ENCODE measurements at regions not wholly inside any gene's neighbourhood (a gene's known extent, or its start where the extent isn't known, plus 50 kb on each side); places are given as distances from the start of the nearest gene placed in this dataset.

GRCh38 chr2:39515273-39515896, 78.3 kb upstream of the MAP4K3 start:
- DNase-seq: no peak

DNA sequence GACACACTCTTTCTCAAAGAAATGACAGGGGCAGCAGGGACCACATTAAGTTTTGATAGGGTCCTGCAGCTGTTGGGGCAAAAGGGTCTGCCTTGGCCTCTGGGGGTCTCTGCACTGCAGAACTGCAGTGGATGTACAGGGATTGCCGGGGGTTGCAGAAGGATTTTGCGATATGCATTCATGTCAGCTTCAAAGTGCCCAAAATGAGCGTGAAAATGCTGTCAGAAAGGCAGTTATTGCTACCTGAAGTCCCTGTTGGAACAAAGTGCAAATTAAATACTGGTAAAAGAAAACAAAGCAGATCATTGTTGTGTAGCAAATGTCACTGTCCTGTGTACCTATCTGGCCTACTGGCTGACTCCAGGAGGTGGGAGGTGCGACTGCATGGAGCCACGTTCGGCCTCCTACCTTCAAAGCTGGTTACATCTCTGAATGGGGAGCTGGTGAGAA, 78.8 kb upstream of the MAP4K3 start:
- no peak for DNase-seq

GRCh38 chr2:39516347-39517101, 79.4 kb upstream of the MAP4K3 start:
- DNase-seq: no peak

DNA sequence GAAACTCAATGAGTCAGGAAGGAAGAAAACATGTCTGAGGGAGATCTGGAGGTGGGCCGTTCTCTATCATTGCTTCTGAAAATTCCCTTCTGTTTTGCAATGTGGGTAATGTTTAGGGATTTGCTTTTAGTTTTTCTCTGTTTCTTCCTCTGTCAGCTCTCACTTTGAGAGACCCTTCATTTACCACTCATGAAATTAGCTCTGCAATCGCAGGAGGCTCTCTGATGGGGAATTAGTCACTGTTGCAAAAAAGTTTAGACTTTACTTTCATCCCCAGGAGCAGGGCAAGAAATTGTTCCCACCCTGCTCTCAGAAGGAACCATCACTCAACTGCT, 80.0 kb upstream of the MAP4K3 start:
- DNase-seq: no peak

GRCh38 chr2:39517622-39518021, 80.5 kb upstream of the MAP4K3 start:
- DNase-seq: no peak

- no peak for DNase-seq
These were observed 82.8 kb upstream of the MAP4K3 start for GRCh38 chr2:39519886-39520285.

DNA sequence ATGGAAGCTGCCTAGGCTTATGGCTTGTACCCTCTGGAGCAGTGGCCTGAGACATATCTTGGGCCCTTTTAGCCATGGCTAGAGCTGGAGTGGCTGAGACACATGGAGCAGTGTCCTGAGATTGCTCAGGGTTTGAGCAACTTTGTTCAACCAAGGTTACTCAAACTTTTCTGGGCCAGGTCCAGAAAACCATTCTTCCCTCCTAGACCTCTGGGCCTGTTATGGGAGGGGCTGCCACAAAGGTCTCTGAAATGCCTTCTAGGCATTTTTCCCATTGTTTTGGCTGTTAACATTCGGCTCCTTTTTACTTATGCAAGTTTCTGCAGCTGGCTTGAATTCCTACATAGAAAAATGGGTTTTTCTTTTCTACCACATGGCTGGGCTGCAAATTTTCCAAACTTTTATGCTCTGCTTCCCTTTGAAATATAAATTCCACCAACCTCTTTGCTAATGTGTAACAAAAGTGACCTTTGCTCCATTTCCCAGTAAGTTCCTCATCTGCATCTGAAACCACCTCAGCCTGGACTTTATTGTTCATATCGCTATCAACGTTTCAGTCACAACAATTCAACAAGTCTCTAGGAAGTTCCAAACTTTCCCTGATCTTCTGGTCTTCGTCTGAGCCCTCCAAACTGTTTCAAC, 84.9 kb upstream of the MAP4K3 start:
- no peak for DNase-seq

DNA sequence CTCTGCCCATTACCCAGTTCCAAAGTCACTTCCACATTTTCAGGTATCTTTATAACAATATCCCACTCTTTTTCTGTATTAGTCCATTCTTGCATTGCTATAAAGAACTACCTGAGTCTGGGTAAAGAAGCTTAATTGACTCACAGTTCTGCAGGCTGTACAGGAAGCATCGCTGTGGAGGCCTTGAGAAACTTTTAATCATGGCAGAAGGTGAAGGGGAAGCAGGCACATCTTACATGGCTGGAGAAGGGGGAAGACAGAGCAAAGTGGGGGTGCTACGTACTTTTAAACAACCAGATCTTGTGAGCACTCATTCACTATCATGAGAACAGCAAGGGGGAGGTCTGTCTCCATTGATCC, 85.4 kb upstream of the MAP4K3 start:
- no peak for DNase-seq

GRCh38 chr2:39523308-39524044, 86.4 kb upstream of the MAP4K3 start:
- no peak for DNase-seq

- no peak for DNase-seq
These were observed 87.0 kb upstream of the MAP4K3 start for GRCh38 chr2:39524061-39524460.

DNA sequence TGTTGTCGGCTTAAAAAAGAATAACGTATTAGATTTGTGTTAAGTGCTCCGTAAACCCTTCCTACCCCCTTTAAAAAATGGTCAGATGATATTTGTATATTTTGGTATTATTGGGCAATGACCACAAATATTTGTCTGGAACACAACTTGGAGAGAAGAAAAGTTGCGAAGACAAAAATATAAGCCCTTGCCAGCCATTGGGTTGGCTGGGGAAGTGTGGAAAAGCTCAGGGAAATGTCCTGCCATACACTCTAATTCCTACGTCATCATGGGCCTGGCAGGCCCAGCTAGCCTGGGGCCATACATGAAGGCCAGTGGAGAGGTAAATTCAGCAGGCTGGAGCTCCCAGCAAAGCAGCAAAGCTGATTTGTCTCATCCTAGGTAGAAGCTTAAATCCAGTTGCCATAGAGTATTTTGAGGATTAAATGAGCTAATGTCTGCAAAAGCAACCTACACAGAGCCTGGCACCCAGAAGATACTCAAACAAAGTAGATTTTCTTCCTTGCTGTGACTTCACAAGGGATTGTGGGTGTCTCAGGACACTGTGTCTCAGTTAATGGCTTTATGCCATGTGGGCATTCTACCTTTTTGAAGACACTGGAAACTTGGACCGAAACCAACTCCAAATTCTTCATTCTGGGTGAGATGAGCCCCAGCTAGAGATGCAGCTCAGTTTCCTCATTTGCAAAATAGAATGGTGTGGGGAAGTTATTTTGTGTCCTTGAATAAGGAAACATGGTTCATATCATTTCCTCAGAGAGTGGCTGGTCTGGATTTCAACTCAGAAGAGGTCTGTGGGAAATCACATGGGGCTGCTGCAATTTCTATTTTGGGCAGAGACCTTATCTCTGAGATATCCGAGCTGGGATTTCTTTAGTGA, 87.9 kb upstream of the MAP4K3 start:
- DNase-seq: no peak

GRCh38 chr2:39525636-39526412, 88.7 kb upstream of the MAP4K3 start:
- no peak for DNase-seq

DNA sequence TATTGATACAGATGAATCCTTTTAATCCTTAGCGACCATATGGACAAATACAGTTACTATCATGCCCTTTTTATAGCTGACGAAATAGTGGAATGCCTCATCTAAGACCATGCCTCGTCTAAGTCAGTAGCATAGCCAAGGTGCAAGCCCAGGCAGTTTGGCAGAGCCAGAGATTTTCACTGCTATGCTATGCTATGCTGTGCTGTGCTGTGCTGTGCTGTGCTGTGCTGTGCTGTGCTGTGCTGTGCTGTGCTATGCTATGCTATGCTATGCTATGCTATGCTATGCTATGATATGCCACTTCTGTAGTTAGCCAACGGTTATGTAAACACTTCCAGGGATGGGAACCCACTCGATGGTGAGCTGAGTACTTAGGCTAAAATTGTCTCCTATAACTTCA, 91.6 kb upstream of the MAP4K3 start:
- no peak for DNase-seq

DNA sequence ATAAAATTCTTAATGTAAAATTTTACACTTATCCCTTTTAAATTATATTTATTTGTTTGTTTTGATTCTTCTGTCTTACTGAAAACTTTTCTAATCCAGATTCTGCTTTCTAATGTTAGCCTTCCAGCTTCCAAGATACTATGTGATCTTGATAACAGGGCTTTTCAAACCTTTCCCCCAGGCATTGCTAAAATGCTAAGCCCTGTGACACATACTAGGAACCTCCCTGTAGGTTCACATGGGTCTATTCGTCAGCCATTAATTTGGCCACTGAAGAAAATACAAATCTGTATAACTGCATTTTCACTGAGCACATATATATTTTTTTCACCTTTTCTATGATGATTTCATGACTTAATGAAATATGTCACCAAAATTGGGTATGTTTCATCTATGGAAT, 92.8 kb upstream of the MAP4K3 start:
- no peak for DNase-seq

DNA sequence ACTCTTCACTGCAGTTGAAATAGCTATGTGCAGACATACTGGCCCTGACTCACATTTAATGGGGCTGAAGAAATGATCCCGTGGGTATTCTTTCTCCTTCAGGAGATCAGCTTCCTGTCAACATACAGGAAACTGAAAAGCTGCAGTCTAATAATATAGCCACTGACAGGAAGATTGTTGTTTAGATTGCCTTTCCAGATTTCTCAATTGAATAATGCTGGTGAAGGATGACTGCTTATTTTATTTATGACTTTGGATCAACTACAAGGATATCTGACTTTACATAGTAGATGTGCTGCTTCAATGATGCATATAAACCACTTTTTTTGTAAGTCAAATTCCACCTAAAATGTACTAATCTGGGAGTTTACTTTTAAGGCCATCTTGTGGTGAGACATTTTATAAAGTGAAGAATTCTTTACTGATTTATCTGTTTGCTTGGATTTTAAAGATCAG, 93.4 kb upstream of the MAP4K3 start:
- no peak for DNase-seq

GRCh38 chr2:39531220-39531777, 94.2 kb upstream of the MAP4K3 start:
- DNase-seq: no peak

DNA sequence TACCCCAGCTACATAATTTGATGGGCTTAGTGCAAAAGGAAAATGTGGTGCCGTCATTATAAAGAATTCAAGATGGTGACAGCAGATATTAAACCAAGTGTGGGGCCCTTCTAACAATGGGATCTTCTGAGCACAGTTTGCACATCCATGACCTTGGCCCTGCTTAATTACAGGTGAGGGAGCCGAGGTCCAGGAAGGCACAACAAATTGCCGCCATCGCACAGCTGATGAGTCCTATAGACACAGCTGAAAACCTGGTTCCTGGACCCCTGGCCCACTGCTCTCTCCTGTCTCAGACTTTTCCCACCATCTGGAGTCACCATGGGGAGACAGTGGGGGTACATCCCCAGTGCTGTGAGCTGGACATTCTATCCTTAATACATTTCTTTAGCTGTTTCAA, 95.8 kb upstream of the MAP4K3 start:
- no peak for DNase-seq

GRCh38 chr2:39534095-39534711, 97.1 kb upstream of the MAP4K3 start:
- DNase-seq: no peak

- DNase-seq: no peak
These were observed 98.6 kb upstream of the MAP4K3 start for GRCh38 chr2:39535636-39536185.

DNA sequence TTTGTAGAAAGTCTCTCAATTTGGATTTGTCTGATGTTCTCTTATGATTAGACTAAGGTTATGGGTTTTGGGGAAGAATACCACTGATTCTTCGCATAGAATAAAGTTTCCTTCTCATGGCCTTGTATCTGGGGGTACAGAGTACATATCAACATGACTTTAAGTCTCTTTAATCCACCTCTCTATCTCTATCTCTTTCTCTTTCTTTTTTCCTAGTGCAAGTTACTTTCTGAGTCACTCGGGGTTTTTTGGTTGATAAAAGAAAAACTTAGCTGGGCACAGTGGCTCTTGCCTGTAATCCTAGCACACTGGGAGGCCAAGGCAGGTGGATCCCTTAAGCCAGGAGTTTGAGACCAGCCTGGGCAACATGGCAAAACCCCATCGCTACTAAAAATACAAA, 100.1 kb upstream of the MAP4K3 start:
- DNase-seq: no peak

DNA sequence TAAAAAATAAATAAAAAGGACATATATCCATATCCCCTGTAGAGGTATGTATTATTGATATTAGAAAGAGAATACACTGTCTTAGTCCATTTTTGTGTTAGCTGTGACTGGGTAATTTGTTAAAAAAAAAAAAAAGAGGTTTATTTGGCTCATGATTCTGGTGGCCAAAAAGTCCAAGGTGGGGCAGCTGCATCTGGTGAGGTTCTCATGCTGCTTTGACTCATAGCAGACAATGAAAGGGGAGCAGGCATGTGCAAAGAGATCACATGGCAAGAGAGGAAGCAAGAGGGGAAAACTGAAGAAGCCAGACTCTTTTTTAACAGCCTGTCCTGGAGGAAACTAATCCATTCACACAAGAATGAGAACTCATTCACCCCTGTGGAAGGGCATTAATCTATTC, 101.6 kb upstream of the MAP4K3 start:
- no peak for DNase-seq
